ENCODE measurements at regions not wholly inside any gene's neighbourhood (a gene's known extent, or its start where the extent isn't known, plus 50 kb on each side); places are given as distances from the start of the nearest gene placed in this dataset.

DNA sequence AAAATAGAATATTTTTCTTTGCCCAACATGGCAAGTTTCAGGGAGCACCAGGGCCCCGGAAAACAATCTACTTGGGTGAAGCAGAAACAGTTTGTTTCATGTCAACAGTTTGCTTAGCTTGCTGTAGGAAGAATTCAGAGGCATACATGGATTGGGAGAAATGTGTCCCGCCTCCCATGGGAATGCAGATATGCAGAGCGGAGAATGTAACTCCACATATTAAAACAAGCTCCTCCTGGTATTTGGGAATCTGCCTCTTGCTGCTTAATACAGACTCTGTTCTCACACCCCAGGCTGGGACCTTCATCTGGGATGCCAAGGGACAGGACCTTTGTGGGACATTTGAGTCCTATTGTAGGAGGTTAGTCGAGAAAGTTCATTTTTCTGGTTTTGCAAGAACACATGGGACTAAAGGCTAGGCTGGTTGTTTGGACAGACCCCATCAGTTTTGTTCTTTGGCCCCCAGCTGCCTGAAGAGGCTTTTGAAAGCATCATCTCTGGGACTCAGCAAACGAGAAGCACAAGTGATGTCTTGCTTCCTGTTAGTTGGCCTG lies 220.5 kb upstream of the ADRA1B start:
- no peak for DNase-seq (ENCODE audit: low read depth)

DNA sequence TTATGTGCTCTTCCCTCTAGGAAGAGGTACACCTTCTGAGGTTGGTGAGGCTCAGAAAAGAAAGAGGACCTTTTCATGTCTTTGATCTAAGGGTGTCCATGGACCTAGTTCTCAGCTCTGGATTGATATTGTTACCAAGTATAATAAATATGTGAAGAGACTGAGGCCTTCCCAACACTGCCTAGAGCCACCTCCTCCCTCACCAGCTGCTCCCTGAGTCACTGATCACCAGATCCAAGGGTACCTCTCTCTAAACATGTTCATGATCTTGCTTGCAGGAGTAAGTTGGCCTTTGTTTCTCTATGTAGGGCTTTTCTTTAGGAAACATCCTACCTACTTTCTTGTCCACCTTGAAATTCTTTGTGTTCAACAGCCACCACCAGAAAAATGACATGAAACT lies 218.8 kb upstream of the ADRA1B start:
- no peak for DNase-seq (ENCODE audit: low read depth)

DNA sequence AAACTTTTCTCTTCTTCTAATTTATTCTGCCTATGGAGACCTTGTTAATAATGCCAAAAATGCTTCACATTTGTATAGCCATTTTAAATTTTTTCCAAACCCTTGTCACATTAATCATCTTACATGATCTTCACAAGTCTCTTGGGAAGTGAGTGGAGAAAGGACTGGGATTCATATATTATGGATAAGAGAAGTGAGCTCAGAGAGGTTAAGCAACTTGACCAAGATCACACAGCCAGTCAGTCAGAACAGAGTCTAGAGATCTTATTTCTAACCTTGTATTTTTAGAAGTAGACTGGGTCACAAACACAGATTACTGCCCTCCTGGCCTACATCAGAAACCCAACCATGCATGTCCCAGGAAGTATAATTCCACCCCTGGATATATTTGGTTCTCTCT lies 218.0 kb upstream of the ADRA1B start:
- DNase-seq (ENCODE audit: low read depth) = no peak

DNA sequence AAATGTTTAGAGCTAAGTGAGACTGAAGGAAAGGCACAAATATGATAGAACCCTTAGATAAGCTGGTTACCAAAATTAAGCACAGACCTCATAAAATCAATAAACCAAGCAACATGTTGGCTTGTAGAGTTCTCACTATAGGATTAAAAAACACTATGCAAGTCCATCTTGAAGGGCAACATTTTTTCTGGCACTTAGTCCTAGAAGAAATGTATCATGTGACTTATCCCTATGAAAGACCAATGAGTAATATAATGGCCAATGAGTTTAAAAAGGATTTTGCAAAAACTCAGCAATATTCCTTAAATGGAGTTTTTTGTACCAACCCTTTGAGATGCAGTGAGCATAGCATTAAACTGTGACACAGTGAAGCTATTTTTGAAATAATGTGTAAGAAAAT lies 216.3 kb upstream of the ADRA1B start:
- no peak for DNase-seq (ENCODE audit: low read depth)

GRCh38 chr5:159702301-159702700 lies 214.0 kb upstream of the ADRA1B start:
- no peak for DNase-seq (ENCODE audit: low read depth)

DNA sequence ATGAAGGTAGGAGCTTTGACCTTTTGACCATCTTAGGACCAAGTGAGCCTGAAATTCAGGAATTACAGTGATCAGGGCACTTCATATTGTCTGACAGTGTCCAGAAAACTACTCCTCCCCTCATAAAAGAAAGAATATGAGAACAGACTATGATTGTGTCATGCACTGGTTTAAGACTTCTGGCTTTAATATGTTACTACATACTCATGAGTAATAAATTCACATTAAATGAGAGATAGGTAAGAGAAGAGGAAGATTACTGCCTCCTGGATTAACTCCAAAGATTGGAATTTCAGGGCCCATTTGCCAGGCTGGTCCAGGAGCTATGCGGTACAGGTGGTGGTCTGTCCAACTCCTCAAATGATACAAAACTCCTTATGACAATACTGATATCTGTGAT lies 213.5 kb upstream of the ADRA1B start:
- no peak for DNase-seq (ENCODE audit: low read depth)

- no peak for DNase-seq (ENCODE audit: low read depth)
These were observed 212.1 kb upstream of the ADRA1B start for GRCh38 chr5:159704160-159704559.

DNA sequence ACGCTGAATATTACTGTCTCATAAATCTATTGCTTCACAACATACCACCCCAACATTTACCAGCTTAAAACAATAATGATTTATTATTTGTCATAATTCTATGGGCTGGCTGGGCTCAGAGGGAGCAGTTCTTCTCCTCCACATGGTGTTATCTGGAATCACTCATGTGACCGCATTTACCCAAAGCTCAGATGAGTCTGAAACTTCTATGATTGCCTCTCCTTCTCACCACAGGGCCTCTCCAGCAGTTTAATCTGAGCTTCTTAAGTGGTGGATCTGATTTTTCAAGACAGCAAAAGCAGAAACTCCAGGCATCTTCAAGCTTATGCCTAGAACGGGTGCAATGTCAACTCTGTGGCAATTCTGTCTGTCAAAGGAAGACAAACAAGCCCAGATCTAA lies 210.3 kb upstream of the ADRA1B start:
- no peak for DNase-seq (ENCODE audit: low read depth)

- DNase-seq (ENCODE audit: low read depth) = no peak
These were observed 208.2 kb upstream of the ADRA1B start for GRCh38 chr5:159708090-159708489.

DNA sequence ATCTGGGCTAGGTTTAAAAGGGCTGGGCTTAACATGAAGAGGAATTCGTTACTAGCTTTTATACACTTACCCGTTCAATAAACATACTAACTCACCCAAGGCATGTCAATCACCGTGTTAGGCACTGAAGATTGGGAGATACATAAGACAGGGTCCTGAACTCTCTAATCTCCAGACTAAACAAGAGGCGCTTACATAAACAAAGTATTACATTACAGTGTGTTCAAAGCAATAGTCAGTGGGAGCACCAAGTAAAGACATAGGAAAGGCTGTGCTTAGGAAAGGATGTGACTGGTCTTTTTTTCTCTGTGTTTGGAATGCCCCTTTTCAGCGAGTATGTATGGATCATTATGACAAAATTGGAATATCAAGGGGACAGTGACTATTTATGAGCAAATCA lies 203.6 kb upstream of the ADRA1B start:
- DNase-seq (ENCODE audit: low read depth) = no peak

DNA sequence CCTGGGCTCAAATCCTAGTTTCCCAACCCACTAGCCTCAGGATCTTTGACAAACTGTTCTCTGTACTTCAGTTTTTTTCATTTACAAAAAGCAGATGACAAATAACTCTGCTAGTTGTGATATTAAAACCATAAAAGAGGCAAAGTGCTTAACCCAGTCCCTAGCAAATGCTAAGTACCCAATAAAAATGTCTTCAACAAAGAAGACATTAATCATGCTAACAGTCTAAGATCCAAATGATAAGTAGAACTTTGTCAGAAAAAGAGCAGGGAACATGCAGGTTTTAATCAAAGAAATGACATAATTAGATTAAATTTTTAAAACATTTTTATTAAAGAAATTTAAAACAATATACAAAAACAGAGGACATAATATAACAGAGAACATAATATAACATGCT lies 203.0 kb upstream of the ADRA1B start:
- no peak for DNase-seq (ENCODE audit: low read depth)

GRCh38 chr5:159713773-159714172 lies 202.5 kb upstream of the ADRA1B start:
- DNase-seq (ENCODE audit: low read depth) = no peak

GRCh38 chr5:159725475-159725874 lies 190.8 kb upstream of the ADRA1B start:
- no peak for DNase-seq (ENCODE audit: low read depth)

- no peak for DNase-seq (ENCODE audit: low read depth)
These were observed 189.1 kb upstream of the ADRA1B start for GRCh38 chr5:159727167-159727566.

DNA sequence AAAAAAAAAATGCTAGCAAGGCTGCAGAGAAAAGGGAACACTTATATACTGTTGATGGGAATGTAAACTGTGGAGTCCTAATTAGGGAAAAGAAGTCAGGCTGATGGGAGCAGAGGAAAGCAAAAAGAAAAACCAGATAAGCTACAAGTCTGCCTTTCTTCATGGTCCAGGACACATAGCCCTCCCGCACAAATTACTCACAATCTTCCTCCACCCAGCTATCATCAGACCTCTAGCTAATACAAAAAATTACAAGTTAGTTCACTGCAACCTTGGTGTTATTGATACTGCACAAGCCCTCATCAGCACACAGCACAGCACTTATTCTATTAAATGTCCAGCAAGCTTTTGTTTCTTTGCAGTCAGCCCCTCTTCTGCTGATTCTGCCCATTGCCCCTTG lies 186.0 kb upstream of the ADRA1B start:
- DNase-seq (ENCODE audit: low read depth) = no peak

- DNase-seq (ENCODE audit: low read depth) = peak; percentile 58
These were observed 184.1 kb upstream of the ADRA1B start for GRCh38 chr5:159732220-159732619.

GRCh38 chr5:159734366-159734765 lies 181.9 kb upstream of the ADRA1B start:
- DNase-seq (ENCODE audit: low read depth) = no peak

DNA sequence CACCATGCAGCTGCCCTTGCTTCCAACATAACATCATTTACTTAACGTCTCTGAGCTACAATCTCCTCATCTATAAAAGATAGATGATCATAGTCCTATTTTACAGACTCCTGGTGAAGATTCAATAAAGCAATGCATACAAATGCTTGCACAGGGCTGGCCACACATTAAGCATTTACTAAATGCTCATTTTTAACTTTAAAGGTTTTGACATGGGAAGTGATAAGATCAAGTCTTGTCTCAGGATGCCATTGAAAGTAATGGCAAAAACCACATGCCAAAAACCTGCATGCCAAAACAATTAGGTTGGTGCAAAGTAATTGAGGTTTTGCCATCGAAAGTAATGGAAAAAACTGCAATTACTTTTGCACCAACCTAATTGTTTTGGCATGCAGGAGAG lies 181.2 kb upstream of the ADRA1B start:
- DNase-seq (ENCODE audit: low read depth) = no peak

DNA sequence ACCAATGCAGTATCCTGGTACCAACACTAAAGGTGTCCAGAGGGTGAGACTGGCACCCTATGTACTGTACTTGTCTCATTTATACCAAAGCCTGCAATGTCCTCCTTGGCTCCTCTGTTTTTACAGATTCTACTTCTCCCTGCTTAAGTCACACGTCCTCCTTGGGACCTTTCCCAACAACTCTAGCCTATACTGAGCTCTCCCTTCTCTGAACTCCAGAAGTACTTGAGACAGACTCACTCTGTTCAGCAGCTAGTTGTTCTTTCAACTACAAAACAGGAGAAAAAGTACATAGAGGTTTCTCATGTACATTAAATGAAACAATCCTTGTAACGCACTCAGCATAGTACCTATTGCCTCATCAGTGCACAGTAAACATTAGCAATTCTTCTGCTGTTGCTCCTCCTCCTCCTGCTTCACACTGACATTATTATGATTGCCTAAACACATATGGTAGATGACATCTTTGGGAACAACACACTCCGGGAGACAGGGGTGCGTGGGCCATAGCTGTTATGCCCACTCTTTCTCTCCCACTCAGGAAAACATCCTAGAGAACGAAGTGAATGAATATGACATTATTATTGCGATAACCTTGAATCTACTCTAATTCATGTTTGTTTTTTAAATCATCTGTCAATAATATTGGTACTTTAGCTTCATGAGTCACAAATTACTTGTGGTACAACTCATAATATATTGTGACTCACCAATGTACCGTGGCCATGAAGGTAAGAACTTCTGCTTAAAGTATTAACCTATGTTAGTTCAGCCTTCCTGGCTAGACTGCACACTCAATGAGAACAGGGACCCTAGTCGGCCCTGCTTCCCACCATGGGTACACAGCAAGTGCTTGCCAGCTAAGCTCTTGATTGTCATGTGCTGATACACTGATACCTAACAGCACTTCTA lies 180.3 kb upstream of the ADRA1B start:
- DNase-seq (ENCODE audit: low read depth) = no peak

- DNase-seq (ENCODE audit: low read depth) = no peak
These were observed 179.4 kb upstream of the ADRA1B start for GRCh38 chr5:159736844-159737243.

- DNase-seq (ENCODE audit: low read depth) = no peak
These were observed 179.0 kb upstream of the ADRA1B start for GRCh38 chr5:159737263-159737662.

GRCh38 chr5:159741829-159742322 lies 174.4 kb upstream of the ADRA1B start:
- no peak for DNase-seq (ENCODE audit: low read depth)

DNA sequence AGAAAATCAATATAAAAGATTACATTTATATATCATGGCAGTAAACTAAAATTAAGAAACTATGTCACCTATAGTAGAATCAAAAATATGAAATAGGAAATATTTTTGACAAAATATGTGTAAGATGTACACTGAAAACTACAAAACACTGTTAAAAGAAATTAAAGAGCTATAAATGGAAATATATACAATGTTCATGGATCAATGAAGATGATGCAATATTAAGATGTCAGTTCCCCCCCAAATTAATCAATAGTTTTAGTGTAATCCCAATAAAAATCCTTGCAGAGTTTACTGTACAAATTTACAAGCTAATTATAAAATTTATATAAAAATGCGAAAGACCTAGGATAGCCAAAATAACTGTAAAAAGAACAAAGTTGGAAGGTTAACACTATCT lies 173.0 kb upstream of the ADRA1B start:
- DNase-seq (ENCODE audit: low read depth) = no peak
